Activated CD4-positive, CD25-positive, alpha-beta regulatory T cell treated with anti-CD3 and anti-CD28 coated beads, Interleukin-2, amount 50 U/mL, for 24 hours (primary cell): ENCODE measurements at regions not wholly inside any gene's neighbourhood (a gene's known extent, or its start where the extent isn't known, plus 50 kb on each side); places are given as distances from the start of the nearest gene placed in this dataset.

Experiments
- ATAC-seq, 2 donors: fragments of 150-1000 bp; cut with Tn5 transposase; one replicate each; pipeline ENCODE4 v1.10.0; 2021; ENCODE audit warnings: mild to moderate bottlenecking in 1 of 2, moderate library complexity in 1 of 2

GRCh38 chr5:115374057-115374775 lies 77.8 kb upstream of the CCDC112 start:
- ATAC-seq = no peak

GRCh38 chr5:115372146-115372545 lies 75.7 kb upstream of the CCDC112 start:
- no peak for ATAC-seq

- no peak for ATAC-seq
Observed at GRCh38 chr5:115369430-115370144, 73.1 kb upstream of the CCDC112 start.

GRCh38 chr5:115366223-115366622 lies 69.8 kb upstream of the CCDC112 start:
- ATAC-seq = no peak

- ATAC-seq = no peak
Observed at GRCh38 chr5:115363879-115364278, 67.4 kb upstream of the CCDC112 start.

GRCh38 chr5:115360046-115360685 lies 63.7 kb upstream of the CCDC112 start:
- no peak for ATAC-seq

- ATAC-seq = no peak
Observed at GRCh38 chr5:115355767-115356381, 59.4 kb upstream of the CCDC112 start.

- ATAC-seq = no peak
Observed at GRCh38 chr5:115355095-115355494, 58.6 kb upstream of the CCDC112 start.

GRCh38 chr5:115354246-115354645 lies 57.8 kb upstream of the CCDC112 start:
- ATAC-seq = no peak

GRCh38 chr5:115352571-115352970 lies 56.1 kb upstream of the CCDC112 start:
- ATAC-seq = no peak

GRCh38 chr5:115351356-115352195 lies 55.1 kb upstream of the CCDC112 start:
- ATAC-seq = no peak

- ATAC-seq = no peak
Observed at GRCh38 chr5:115350894-115351293, 54.4 kb upstream of the CCDC112 start.

GRCh38 chr5:115349001-115349817 lies 52.8 kb upstream of the CCDC112 start:
- ATAC-seq = no peak

GRCh38 chr5:115348175-115348574 lies 51.7 kb upstream of the CCDC112 start:
- ATAC-seq = no peak
